ENCODE measurements at regions not wholly inside any gene's neighbourhood (a gene's known extent, or its start where the extent isn't known, plus 50 kb on each side); places are given as distances from the start of the nearest gene placed in this dataset.

DNA sequence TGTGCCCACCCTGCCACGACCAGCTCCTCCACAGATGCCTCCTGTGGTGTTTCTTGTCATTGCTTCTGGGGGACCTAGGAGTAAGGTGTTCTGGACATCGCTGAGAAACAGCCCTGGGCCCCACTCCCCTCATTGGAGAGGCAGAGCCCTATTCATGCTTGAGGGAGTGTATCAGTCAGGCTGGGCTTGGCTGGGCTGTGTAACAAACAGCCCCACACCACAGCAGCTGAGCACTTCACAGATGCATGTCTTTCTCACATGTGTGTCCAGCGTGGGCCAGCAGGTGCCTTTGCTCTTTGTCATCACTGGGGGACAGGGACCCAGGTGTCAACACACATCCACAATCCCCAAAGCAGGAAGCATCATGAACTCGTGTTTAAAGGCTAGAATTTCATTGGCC, 65.1 kb upstream of the FBRSL1 start:
- DNase-seq, result no peak

- DNase-seq, result no peak
These were observed 65.9 kb upstream of the FBRSL1 start for GRCh38 chr12:132423820-132424645.

DNA sequence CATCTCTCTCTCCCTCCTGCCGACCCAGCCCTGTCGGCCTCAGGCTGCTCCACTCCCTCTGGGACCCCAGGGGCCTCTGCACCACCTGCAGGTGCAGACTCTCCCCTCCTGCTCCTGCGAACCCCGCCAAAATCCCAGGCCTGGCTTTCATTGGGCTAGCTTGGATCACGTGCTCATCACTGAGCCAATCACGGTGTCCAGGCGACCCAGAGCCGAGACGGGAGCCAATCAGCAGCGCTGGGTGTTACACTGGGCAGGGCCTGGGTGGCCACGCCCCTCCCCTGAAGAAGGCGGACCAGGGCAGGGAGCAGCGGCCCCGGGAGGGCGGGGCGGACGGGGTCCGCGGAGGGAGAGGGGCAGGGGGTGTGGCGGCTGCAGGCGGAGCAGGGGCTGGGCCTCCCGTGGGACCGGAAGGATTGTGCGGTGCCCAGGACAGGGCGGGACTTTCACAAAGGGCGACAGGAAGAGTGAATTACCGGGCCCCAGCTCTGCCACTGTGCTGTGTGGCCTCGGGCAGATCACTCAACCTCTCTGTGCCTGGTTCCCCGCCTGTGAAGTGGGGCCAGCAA, 66.6 kb upstream of the FBRSL1 start:
- DNase-seq, result no peak

DNA sequence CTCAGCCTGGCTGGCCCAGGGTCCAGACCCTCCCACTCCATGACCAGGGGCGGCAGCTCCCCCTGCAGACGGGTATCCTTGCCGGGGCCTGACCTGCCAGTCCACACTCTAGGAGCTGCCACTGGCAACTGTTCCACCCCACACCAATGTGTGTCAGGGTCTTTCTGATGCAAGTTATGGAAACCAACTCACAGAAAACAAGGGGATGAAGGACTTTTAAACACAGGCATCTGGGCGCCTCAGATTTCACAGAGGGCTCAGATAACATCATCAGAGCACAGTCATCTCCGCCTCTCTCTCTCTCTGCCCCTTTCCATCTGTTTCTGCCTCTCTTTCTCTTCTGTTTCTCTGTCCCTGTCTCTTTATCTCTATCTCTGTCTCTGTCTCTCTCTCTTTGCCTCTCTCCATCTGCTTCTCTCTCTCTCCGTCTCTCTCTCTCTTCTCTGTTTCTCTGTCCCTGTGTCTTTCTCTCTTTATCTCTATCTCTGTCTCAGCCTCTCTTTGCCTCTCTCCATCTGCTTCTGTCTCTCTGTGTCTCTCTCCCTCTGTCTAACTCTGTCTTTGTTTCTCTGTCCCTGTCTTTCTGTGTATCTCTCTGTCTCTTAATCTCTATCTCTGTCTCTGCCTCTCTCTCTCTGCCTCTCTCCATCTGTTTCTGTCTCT, 67.4 kb upstream of the FBRSL1 start:
- no peak for DNase-seq

- no peak for DNase-seq
These were observed 67.9 kb upstream of the FBRSL1 start for GRCh38 chr12:132422040-132422380.

DNA sequence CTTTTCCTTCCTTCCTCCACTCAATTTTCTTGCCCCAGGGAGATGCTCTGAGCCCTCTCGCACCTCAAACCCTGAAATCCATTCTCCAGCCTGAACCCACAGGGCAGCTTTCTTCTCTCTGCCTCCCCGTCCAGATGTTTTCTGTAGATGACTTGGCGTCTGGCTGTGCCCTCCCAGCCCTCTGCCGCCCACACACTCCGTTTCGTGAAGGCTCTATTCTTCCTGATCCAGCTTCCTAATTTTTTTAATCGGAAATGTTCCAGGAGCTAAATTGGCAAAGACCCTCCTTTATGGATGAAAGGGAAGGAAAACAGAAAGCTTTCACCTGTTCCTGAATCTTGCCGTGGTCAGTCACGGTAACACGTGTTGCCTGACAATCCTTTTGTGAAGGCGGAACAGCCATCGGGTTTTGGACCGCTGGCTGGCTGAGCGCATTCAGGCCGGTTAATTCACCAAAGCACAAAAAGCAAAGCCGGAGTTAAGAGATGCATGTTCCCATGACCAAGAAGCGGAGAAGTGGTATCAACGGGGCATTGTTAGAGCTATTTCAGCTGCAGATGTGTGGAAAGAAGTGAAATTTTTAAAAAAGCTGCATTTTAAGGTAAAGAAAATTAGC, 70.2 kb upstream of the FBRSL1 start:
- no peak for DNase-seq

DNA sequence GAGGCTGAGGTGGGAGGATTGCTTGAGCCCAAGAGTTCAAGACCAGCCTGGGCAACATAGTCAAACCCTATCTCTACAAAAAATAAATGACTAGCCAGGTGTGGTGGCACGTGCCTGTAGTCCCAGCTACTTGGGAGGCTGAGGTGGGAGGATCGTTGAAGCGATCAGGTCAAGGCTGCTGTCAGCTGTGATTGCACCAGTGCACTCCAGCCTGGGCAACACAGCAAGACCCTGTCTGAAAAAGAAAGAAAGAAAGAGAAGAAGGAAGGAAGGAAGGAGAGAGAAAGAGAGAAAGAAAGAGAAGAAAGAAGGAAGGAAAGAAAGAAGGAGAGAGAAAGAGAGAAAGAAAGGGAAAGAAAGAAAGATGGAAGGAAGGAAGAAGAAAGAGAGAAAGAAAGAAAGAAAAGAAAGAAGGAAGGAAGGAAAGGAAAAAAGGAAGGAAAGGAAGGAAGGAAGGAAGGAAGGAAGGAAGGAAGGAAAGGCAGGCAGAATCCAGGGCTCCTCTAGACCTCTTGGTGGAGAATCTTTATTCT, 71.5 kb upstream of the FBRSL1 start:
- no peak for DNase-seq

DNA sequence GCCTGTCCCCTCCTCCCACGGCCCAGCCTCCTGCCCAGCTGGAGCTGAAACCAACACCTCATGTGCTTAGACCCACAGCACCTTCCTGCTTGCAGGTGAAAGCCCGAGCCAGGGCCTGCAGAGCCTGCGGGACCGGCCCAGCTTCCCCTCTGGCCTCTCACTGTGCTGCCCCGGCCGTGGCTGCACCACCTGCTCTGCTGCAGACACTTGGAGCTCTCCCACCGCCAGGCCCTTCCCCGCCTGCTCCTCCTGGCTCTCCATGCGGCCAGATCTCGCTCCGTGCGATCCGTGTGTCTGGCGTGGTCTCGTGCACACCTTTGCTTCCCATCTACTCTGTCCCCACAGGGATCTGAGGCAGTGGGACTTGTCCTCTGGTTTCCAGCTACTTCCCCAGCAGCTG, 72.2 kb upstream of the FBRSL1 start:
- DNase-seq, result no peak

DNA sequence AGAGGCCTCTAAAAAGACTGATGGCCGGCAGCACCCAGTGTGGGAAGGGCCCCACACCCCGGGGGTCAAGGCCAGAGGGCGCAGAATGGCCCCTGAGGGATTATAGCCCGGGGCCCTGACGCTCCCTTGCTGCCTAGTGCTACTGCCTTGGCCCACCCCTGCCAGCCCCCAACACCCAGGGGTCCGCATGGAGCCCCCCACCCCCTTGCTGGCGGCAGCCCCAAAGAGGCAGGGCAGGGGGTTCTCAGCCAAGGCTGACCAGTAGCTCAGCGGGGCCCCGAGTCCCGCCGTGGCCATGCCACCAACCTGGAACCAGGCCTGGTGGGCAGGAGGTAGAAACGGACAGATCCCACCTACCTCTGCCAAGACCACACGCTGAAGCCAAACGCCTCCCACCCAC, 73.1 kb upstream of the FBRSL1 start:
- DNase-seq, result no peak

DNA sequence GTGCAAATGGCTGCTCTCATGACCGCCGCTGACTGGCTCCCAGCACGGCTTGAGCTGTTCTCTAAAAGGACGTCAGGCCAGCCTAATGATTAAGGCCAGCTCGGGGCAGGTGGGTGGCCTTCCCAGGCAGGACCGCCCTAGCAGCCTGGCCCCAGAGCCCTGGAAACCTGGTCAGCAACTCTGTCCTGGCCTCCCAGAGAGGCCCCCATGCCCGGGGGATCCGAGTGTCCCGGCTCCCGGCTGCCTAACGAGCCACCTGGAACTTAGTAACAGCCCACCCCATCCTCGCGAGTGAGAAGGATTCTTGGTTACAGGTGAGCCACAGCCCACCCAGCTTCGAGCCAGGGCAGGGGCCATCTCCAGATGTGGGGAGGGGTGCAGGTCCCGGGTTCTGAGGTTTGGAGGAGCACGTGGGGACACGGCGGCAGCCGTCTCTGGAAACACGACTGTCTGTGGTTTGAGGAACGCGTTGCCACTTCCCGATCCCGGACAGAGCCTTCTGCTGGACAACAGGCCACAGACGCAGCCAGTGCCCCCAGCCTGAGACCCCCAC, 73.8 kb upstream of the FBRSL1 start:
- DNase-seq, result no peak

DNA sequence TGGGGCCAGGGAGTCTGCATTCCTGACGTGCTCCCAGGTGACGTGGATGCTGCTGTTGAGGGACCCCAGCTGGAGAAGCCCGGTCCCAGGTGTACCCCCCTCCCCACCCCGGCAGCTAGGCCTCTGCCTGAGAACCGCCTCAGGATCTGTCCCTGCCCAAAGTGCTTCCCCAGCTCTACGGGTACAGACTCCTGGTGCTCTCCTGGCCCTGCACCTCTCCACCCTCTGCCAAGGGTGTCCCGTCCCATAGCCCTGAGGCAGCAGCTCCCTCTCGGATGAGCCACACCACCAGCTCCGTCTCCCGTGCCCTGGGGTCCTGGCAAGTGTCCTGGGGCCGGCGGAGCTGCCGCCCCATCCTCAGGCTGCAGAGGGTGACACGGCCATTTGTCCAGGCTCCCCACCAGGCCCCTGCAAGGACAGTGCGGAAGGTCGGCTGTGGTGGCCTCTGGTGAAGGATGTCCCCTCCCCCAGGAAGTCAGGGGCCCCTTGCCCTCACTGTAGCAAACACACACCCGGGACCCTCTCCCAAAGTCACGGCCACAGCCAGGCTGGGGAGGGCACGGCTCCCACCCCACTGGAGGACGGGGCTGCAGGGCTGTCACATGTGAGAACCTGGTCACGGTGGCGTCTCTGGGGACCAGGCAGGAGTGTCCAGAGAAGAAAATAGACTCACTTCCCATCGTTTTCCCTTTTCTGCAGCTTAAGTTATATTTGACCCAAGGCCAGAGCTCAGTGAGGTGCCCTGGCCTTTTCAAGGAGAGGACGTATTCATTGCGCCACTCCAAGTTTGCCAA, 74.4 kb upstream of the FBRSL1 start:
- no peak for DNase-seq

DNA sequence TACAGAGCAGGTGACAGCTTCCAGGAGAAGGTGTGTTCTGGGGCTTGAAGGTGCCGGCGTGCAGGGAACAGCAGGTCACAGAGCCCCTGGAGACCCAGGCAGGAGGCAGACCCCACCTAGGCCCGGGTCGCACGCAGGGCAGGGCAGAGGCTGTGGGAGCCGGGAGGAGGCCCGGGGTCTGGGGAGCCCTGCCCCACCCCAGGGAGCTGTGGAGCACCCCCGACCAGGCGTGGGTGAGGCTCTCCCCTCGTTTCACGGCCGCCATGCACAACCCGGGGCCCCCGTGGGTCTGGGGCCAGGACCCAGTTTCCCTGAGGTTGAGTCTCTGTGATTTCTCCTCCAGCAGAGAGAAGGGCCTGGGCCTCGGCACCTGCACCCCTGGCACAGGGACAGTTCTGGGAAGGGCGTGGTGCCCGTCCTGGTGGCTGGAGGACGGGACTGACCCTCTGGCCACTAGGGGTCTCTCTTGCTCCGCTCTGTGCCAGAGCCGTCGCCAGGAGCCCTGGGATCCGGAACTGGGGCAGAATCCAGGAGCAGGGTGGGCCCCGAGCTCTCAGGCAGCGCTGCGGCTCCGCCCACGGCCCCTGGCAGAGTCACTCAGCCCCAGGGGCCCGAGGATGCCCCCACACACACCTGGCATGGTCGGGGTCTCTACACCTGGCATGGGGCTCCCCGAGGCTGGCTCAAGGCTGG, 75.2 kb upstream of the FBRSL1 start:
- DNase-seq, result peak; percentile 70

GRCh38 chr12:132413931-132414588, 75.9 kb upstream of the FBRSL1 start:
- no peak for DNase-seq

DNA sequence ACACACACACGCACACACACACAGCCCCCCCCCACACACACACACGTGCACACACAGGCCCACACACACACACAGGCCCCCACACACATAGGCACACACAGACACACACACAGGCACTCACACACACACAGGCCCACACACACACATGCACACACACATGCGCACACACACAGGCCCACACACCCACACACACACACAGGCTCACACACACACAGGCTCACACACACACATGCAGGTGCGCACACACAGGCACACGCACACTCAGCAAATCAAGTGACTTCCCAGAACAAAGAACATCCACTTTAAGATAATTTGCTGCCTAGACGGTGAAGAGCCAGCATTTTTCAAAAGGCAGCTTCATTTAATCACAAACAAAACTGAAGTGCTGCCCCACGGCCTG, 78.5 kb upstream of the FBRSL1 start:
- DNase-seq, result no peak

DNA sequence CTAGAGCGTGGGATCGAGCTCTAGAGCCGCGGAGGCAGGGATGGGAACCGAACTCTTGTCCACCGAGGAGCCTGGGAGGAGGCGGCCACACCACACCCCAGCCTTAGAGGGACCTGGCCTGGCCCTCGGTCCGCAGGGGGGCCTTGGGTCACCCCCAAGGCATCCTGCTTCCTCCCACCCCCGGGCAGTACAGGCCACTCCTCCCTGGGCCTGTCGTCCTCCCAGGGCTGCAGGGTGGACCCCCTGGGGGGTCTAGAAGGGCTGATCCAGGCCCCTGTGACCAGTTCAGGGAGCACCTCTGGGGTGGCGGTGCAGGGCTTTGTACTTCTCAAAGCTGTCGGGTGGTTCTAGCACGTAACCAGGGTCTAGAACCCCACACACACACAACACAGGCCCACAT, 79.1 kb upstream of the FBRSL1 start:
- no peak for DNase-seq

GRCh38 chr12:132410296-132410625, 79.7 kb upstream of the FBRSL1 start:
- no peak for DNase-seq

DNA sequence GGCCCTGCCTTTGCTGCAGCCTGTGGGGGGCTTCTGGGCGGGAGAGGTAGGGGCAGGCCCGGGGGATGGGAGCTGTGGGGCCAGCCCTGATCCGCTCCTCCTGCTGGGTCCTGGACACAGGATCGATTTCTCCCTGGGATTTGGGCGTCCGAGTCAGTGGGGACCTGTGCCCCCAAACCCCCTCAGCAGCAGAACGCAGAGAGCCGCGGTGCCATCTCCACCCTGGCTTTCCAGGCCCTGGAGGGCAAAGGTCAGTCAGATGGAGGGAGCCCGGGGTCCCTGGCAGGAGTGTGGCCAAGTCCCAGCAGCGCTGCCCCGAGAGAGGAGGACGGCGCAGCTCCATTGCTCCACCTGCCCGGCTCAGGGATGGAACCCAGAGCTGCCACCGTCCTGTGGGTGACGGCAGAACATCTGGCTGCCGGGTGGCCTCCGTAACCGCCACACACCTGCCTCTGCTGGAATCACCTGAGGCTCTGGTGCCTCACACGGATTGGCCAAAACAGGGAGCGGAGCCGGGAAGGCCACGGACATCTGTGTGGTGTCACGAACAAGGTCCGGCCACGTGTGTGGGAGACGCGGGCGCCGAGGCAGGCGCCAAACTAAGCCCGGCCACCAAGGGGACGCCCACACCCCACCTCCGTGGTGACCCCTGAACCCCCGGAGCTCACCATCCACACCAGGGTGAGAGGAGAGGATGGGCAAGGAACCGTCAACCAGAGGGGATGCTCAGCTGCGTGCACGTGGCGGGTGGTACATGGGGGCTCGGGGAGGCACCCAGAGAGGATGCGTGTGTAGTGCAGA, 80.3 kb upstream of the FBRSL1 start:
- DNase-seq, result no peak

- no peak for DNase-seq
These were observed 79.5 kb upstream of the GALNT9 start for GRCh38 chr12:132408626-132409494.

DNA sequence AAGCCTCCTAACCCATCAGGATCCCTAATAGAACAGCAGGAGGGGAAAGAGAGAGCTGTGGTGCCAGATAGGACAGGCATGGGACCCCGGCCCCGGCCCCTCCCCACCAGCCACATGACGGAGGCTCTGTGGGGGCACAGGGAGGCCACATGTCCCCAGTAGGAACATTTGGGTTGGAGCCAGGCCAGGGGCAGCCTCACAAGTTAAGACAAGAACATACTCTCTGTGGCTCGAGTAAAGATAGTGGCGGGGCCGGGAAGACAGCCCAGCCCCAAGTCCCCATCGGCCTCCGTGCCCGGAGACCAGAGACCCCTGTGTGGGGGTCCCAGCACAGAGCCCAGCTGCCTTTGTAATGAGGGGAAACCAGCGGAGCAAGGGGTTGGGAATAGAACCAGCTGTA, 78.6 kb upstream of the GALNT9 start:
- DNase-seq, result no peak

Data from stimulated activated CD4-positive, alpha-beta T cell treated with anti-CD3 and anti-CD28 coated beads, Interleukin-4, amount 100 ng/mL, for 1 hour (primary cell).